HG03108 (cell line): ENCODE measurements at regions not wholly inside any gene's neighbourhood (a gene's known extent, or its start where the extent isn't known, plus 50 kb on each side); places are given as distances from the start of the nearest gene placed in this dataset.

Experiments used
- ATAC-seq: cut with Tn5 transposase; IDR thresholded peaks from one replicate; pipeline ENCODE4 v1.9.1; 2021; ENCODE audit warnings: moderate library complexity; ENCODE audit not compliant: unreplicated experiment

DNA sequence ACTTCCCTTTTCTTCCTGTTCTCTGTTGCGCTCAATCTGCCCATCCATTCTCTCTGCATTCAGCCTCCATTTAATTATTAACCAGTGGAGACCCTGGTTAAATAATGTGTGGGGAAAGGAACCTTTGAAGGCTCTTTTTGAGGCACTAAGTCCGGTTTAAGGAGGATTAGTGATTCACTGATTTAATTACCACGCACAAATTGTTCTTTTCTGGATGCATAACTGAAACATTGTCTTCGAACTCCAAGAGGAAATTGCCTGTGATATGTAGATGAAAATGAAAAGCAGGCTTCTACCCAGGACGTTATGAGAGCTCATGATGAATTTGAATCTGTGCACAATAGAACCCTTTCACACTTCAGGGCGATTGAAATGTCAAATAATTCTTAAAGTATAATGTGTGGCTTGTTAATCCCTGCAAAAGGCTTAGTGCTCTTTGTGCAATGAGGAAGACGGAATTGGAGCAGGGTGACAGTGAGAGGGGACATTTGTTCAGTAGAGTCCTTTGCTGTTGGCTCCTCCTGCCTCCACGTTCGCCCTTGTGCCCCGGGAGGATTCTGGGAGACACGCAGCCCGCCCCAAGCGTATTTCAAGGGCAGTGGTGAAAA lies 51.1 kb upstream of the ZNF236 start:
- ATAC-seq, result no peak

DNA sequence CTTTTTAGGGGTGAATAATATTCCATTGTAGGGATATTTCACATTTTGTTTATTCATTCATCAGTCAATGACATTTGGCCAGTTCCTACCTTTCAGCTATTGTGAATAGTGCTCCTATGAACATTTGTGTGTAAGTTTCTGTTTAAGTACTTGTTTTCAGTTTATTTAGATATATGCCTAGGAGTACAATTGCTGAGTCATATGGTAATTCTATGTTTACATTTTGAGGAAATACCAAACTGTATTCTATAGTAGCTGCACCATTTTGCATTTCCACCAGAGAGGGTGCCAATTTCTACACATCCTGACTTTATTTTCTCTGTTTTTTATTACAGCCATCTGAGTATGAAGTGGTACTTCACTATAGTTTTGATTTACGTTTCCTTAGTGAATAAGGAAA lies 54.4 kb upstream of the ZNF236 start:
- no peak for ATAC-seq

DNA sequence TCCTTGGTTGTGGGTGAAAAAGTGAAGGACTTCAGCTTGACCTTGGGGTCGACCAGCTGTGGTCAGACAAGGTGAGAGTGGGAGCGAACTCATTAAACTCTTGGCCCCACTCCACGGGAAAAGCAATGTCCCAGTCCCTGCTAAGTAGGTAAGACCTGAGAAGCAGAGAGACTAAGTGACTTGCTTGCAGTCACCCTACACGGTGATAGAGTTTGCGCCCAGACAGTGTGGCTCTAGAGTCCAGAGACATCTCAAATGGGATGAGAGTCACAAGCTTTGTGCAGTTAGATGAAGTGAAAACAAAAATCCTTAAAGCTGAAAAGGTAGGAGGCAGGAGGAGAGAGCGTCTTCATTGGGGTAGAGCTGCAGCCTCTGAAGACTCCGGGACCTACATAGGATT lies 55.9 kb upstream of the ZNF236 start:
- ATAC-seq, result no peak

DNA sequence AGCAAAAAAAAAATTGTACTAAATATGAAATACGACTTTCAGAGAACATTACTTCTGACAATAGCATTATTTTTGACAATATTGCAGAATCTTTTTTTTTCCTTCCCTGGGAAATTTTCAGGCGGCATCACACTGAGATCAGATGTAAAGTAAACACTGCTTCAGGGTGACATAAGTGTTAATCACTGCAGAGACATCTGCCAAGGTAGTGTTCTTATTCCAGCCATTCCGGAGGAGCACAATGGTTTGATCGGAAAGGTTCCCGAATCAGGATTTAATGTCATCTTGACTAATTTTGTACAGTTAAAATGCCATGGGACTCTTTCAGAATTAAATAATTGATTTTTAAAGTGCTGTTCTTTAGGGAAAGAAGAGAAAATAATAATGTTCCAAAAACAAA lies 56.7 kb upstream of the ZNF236 start:
- no peak for ATAC-seq

DNA sequence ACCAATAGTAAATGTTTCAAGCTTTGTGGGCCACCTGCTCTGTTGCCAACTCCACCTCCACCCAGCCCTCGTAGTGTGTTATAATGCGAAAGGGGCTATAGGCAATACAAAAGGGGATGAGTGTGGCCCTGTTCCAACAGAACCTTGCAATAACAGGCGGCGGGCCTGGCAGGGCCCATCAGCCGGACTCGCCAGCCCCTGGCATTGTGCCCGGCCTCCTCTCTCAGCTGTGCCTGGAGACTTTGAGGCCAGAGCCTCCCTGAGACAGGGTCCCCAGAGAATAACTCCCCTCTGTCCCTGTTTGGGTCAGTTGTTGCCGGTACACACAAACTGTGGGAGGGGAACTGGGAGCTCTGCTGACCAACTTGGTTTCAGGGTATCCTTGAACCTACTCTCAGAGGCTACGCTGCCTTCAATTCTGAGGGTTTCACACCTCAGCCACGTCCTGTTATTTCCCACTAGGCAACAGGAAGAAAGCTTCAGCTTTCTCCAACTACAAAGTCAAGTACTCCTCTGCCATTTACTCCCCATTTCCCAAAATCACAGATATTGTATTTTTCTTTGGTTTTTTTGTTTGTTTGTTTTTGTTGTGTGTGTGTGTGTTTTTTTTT lies 58.0 kb upstream of the ZNF236 start:
- ATAC-seq, result no peak

DNA sequence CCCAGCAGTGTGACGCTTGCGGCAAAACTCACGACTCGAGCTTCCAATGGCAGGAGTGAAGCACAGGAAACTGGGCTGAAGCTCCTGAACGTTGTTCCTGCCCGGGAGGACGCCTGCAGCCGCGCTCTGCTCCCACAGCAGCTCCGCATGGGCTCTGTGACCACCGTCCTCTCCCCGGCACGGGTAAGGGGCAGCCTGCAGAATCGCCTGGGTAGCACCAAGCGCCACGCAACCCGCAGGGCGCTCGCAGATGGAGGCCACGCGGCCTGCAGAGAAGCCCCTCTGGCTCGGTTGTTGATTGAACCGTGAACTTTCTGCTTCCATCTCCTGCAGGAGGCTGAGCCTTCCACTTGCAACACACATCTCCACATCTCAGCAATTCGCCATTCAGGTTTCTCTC lies 63.3 kb upstream of the ZNF236 start:
- no peak for ATAC-seq

DNA sequence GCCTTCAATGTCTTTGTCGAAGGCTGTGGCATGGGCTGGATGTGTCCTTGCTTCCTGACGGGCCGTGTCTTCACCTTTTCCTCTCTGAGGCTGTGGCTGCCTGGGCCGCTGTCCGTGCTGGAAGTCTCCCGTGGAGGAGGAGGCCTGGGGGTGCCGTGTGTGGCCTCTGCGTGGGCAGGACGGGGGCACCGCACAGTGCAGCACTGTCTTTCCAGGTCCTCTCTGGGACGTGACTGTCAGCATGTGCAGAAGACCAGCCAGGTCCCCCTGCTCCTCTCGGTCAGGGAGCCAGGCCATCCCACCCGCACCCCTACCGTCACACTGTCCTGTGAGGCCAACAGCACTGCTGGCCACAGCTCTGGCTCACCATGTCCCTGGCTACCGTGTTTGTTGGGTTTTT lies 64.4 kb upstream of the ZNF236 start:
- ATAC-seq, result no peak

DNA sequence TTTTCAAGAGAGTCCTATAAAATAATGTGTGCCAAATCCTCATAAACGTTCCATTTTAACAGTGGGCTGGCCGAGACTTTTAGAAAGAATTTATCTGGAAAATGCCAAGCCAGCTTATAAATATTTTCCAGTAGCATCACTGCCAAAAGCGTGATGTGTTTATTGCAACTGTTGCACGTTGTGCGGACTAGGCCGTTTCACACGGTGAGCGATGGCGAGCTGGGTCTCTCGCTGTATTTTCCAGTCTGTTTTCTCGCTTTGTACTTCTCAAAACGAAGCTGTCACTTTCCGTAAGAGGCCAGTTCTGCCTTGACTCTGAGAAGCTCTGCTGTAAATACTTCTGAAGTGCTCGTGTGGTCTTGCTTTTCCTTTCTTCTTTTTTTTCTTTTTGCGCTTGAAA lies 65.0 kb upstream of the ZNF236 start:
- ATAC-seq, result no peak

DNA sequence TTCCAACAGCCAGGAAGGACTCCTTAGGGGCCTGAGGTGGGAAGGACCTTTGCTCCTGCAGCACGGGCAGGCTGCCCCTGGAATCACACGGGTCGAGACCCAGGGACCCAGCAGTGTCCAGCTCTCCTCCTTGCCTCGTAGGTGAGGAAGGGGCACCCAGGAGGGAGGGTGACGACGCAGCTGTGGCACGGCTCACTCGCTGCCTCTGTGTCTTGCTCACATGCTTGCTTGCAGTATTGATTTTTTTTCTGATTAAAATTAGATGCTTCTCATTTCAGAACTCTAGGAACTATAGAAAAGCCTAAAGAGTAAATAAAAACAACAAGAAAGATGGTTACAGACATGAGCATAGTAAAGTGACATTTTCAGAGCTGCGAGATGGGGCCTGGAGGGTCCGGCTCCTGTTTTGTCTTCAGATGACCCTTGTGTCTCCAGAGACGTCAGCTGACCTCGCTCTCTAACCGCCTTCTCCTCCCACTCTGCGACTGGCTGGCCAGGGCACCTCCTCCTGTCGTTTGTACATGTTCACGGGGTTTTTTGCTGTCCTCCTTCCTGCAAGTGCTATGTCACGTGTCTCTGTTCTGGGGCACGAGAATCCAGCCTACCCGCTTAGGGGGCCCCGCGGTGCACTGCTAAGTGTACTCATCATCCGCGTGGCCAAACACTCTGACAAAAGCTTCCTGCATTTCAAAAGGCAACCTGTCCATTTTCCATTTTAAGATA lies 65.7 kb upstream of the ZNF236 start:
- no peak for ATAC-seq

DNA sequence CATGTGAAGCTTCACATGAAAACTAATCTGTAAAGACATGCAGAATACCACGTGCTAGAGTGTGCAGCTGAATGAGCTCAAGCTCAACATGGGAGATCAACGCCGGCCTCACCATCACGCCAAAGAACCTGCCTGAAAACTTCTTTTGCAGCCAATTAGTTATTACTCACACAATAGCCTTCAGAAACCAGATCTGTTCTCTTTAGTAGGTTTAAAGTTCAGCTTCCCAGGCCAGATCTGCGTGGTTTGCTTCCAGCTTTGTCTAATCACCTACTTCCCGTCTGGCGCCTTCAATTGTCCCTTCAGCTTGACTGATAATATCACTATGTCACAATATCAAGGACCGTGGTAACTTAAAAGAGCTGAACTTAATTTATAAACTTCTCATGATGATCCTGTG lies 68.0 kb upstream of the ZNF236 start:
- no peak for ATAC-seq

DNA sequence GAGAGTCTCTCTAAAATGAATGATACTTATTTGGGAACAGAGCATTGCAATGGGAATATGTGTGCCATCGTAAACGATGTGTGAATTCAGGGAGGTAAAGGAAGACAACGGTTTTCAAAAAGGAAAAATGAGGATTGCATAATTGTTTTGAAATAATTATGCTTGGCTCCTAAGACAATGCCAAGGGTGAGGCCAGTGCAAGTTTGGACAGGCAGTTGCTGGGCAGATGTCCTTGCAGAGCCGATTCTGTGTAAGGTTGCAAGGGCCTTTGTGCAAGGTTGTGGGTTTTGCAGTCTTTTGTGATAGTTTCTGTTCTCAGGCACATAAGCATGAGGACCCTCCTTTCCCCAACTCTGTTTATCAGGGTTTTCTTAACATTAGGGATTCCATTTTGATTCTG lies 70.0 kb upstream of the ZNF236 start:
- no peak for ATAC-seq

DNA sequence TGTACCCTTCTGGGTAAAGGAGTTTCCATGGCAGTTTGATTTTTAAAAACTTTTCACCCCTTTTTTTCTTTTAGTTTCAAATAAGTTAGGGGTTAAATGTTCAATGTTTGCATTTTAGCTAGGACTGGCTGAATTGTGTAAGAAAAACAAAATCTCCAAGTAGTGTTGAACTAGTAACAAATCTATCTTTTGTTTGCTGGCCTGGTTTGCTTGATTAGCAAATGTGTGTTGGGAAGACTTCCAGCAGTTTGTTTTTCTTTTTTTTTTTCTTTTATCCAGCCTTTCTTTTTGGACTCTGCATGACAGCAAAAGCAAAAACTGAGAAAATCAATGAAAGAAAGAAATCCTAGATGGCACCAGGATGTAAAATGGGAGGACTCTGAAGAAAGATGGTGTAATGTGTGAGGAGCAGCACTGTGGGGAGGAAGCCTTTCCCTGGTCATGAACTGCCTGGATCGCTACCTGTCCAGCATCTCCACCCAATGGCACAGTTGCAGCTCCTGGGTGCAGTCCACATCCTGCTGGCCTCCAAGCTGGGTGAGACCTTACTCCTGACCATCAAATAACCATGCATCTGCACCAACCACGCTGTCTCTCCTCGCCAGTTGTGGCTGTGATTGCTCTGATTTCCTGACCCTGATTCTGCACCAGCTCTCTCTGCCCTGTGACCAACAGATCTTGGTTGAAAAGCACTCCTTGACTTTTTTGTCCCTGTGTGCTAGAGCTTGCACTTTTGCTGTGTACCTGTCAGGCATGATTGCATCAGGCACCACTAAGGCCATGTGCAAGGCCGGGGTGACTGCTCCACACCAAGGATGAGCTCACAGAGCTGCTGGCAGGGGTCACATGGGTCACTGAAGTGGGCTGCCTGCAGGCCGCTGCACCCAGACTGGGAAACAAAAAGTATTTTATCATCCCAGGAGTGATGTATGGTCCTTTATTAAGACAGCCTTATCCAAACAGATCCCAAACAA lies 71.2 kb upstream of the ZNF236 start:
- ATAC-seq, result no peak

DNA sequence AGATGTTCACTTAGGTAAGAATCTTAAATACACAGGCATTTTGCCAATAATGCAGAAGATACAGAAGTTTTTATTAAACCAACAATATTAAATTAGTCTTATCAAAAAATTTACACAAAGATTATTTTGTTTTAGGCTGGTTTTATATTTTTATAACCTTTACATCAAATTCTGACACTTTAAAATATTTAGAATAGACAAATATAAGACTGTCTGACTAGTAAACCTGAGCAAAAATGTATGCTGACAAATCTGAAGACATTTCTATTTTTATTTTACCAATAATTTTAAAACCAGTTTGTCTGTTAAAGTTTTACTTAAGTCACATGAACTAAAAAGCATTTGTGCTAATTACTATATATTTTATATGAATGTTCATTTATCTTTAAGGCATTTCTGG lies 72.1 kb upstream of the ZNF236 start:
- no peak for ATAC-seq

DNA sequence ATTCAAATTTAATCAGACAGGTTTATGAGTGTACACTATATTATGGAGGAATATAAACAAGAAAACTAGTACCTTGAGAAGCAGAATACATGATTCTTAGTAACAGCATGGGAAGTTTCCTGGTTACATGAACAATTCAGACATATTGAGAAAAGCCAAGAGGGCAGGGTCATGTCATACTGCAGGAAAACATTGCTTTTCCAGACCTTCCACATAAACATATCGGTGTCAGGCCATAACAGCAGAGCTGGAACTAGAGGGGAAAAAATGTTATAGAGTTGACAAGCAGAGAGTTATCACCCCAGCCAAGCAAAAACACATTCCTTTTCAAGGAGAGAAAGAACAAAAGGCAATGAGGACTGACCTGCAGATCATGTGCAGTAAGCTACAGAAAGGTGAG lies 74.7 kb upstream of the ZNF236 start:
- no peak for ATAC-seq

DNA sequence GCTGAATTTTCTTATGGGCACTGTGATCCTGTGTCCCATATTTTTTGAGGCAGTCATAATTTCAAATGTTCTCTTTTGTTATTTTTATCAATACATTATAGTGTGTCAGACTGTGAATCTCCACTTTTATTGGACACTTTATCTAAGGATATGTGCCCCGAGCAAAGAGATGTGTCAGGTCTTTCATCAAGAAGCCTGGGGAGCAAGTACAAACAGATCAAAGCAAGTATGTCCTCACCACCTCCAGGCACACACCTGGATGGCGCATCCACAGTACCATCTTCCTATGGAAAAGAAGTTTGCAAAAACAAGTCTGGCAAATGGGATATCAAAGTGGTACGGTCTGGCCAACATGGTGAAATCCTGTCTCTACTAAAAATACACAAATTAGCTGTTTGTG lies 81.0 kb upstream of the ZNF236 start:
- no peak for ATAC-seq

DNA sequence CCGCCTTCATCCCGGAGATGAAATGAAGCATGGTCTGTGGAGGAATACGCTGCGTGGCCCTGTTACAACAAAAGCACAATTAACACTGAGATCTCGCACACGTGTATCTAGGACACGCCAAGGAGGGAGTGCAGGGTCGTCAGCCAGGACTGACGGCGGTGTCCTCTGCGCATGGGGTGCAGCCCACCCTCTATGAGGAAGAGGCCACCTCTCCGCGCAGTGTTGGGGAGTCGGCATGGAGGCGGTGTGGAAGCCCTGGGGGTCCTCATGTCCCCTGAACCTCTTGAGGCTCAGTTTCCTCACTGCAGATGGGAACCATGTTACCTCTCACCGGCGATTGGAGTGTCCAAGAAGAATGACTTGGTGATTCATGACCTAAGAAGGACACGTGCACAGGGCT lies 86.0 kb upstream of the ZNF236 start:
- ATAC-seq, result no peak

DNA sequence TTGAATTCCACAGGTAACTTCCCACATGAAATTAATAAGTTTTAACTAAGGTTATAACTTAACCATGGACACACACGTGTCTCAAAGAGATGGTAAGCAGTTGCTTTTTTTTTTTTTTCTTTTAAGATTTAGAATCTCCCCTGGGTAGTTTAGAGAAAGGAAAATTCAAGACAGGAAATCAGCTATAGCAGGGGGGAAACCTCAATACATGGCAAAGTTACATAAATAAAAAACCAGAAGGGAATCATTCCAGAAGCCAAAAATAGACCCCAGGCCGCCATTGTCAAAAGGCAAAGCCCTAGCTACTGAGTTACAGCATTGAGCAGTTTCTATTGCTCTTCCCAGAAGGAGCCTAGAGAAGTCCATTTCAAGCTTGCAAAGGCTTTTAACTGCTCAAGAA lies 91.5 kb upstream of the ZNF236 start:
- no peak for ATAC-seq

DNA sequence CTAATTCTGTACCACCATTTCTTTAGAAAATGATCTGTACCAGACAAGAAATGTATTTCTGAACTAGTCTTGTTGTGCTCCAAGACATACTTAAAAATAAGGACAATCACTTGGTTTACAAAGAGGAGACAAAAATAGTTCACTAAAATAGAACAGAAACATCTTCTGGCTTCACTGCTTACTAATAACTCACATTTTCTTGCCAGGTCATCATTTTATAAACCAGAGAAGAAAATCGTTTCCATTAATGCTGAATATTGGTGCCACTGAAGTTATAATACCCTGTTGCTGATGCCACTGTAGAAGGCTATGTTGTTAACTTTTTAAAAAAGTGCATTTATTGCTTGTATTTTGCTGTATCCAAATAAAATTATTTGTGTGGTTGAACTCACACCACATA lies 94.8 kb upstream of the ZNF236 start:
- no peak for ATAC-seq

DNA sequence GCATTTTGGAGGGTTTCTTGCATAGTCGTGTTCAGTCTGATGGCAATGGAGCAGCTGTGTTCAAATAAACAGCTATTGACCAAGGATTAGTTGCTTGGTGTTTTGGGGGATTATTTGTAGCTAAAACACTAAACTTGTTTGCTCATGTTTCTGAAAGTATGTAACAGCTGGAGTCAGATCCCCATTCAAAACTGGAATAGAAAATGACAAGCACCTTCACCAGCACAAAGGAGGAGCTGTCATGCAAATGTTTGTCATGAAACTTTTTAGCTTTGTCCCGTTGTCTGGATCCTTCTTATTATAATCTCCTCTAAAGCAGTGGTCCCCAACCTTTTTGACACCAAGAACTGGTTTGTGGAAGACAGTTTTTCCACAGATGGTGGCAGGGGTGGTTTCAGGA lies 96.9 kb upstream of the ZNF236 start:
- no peak for ATAC-seq

DNA sequence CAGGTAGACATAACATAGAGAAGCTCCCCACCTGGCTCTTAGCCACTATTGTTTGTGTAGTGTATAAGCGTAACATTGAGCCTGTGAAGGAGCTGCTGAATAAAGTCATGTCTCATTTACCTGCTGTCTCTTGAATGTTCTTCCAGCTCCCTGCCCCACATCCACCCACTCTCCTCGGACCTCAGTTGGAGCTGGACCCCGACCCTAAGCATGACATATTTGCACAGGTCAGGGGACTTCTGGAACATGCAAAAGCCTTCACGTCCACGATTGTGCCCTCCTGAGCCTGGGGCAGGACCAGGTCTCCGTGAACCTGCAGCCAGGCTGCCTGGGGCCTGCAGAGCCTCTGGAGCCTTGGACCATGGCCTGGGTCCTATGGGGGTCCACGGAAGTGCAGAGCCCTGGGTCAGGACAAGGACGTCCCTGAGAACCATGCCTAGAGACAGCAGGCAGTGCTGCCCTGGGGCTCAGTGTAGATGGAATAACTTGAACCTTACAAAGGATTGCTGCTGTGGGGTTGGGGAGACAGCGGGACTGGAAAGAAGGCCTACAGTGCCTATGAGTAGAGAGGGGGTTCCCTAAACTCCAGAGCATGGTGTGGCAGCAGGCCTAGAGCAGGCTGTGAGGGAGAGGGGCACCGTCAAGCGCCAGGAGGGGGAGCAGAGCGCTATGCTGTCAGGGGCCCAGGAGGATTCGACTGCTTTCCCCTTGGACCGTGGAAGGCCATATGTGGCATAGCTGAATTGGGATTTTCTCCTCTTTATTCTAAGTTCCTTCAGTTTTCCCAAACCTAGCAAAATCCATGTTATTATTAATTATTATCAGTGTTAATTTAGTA lies 99.9 kb upstream of the ZNF236 start:
- no peak for ATAC-seq
